DND-41 (cell line): ENCODE measurements at regions not wholly inside any gene's neighbourhood (a gene's known extent, or its start where the extent isn't known, plus 50 kb on each side); places are given as distances from the start of the nearest gene placed in this dataset.

Experiments
- ATAC-seq: fragments of 200-7000 bp; cut with Tn5 transposase; 3 replicates; pipeline ENCODE4 v1.9.1; 2021; ENCODE audit warnings: low read depth; ENCODE audit not compliant: insufficient read depth
- DNase-seq: peaks from one replicate; pipeline ENCODE4 v3.0.0-alpha.2; 2020
- H2AFZ ChIP-seq: 2 replicates; pipeline ENCODE4 v1.6.0; 2012; ENCODE audit warnings: low read depth, low read length
- H3K27ac ChIP-seq: 2 replicates; pipeline ENCODE4 v1.5.1; 2012; ENCODE audit warnings: low read length, inconsistent platforms
- H3K27me3 ChIP-seq: fragments of 200-600 bp; sonication (generic); 2 replicates; pipeline ENCODE4 v1.6.0; 2012; ENCODE audit warnings: low read length, mild to moderate bottlenecking, inconsistent platforms; ENCODE audit not compliant: insufficient read depth, poor library complexity
- H3K36me3 ChIP-seq: 2 replicates; pipeline ENCODE4 v1.5.1; 2012; ENCODE audit warnings: low read length, inconsistent platforms; ENCODE audit not compliant: insufficient read depth
- H3K4me1 ChIP-seq: 2 replicates; pipeline ENCODE4 v1.5.1; 2012; ENCODE audit warnings: mild to moderate bottlenecking, low read length; ENCODE audit not compliant: insufficient read depth
- H3K4me2 ChIP-seq: 2 replicates; pipeline ENCODE4 v1.6.0; 2012; ENCODE audit warnings: mild to moderate bottlenecking, moderate library complexity, low read length, inconsistent platforms; ENCODE audit not compliant: insufficient read depth
- H3K4me3 ChIP-seq, 2 experiments: fragments of 200-600 bp in 1 of 2; shearing (Covaris generic) in 1 of 2; 2 replicates each; pipeline ENCODE4 v1.5.1; 2012 to 2016; ENCODE audit warnings: inconsistent platforms in 2 of 2, low read length in 2 of 2, mild to moderate bottlenecking in 2 of 2, low read depth in 1 of 2, moderate library complexity in 1 of 2
- H3K79me2 ChIP-seq: 2 replicates; pipeline ENCODE4 v1.6.0; 2012; ENCODE audit warnings: low read length, inconsistent platforms; ENCODE audit not compliant: insufficient read depth
- H3K9ac ChIP-seq: 2 replicates; pipeline ENCODE4 v1.6.0; 2012; ENCODE audit warnings: low read depth, mild to moderate bottlenecking, inconsistent platforms, low read length, moderate library complexity
- H3K9me3 ChIP-seq: 2 replicates; pipeline ENCODE4 v1.5.1; 2012; ENCODE audit warnings: low read length, moderate library complexity, mild to moderate bottlenecking, inconsistent platforms; ENCODE audit not compliant: insufficient read depth, severe bottlenecking
- H4K20me1 ChIP-seq: 2 replicates; pipeline ENCODE4 v1.6.0; 2012; ENCODE audit warnings: low read length; ENCODE audit not compliant: insufficient read depth
- EZH2 ChIP-seq: IDR thresholded peaks from 3 replicates; pipeline ENCODE4 v1.6.1; 2012; ENCODE audit warnings: borderline replicate concordance, low read depth, mild to moderate bottlenecking, moderate library complexity, low read length, inconsistent platforms; ENCODE audit not compliant: severe bottlenecking
- TF ChIP-seq, protein P1 (sequence below): IDR thresholded peaks from 2 replicates; pipeline ENCODE4 v1.5.1; 2012; ENCODE audit warnings: borderline replicate concordance, low read length, moderate library complexity, mild to moderate bottlenecking; ENCODE audit not compliant: poor library complexity, severe bottlenecking; ENCODE audit errors: extremely low read depth

DNA sequence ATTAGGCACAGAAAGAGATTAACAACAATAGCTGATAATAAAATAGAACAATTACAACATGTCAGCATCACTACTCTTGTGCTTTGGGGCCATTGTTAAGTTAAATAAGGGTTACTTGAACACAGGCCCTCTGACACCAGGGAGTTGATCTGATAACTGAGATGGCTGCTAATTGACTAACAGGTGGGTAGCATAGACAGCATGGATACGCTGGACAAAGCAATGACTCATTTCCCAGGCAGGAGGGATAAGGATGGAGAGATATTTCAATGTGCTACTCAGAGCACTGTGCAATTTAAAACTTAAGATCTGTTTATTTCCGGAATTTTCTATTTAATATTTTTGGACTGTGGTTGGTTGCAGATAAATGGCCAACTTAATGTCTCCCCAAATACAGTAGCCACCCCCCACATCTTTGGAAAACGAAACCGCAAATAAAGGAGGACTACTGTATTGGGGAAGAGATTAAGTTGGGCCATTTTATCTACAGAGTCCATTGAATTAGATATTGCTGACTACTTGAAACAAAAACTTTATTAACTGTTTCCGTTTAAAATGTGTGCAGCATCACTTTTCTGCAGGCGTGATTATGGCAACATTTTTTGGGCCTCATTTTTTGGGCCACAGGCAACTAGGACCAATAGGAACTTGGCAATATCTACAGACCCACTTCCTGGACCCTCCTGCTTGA, 200.6 kb upstream of the KLF3 start:
- no peak overlapping the region for H3K27ac ChIP-seq
- H2AFZ ChIP-seq: no peak overlapping the region
- TF ChIP-seq, protein P1, sequence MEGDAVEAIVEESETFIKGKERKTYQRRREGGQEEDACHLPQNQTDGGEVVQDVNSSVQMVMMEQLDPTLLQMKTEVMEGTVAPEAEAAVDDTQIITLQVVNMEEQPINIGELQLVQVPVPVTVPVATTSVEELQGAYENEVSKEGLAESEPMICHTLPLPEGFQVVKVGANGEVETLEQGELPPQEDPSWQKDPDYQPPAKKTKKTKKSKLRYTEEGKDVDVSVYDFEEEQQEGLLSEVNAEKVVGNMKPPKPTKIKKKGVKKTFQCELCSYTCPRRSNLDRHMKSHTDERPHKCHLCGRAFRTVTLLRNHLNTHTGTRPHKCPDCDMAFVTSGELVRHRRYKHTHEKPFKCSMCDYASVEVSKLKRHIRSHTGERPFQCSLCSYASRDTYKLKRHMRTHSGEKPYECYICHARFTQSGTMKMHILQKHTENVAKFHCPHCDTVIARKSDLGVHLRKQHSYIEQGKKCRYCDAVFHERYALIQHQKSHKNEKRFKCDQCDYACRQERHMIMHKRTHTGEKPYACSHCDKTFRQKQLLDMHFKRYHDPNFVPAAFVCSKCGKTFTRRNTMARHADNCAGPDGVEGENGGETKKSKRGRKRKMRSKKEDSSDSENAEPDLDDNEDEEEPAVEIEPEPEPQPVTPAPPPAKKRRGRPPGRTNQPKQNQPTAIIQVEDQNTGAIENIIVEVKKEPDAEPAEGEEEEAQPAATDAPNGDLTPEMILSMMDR: no peak
- TF ChIP-seq EZH2: no peak
- H3K4me3 ChIP-seq: no peak overlapping the region
- ATAC-seq: no peak
- no peaks in the 10 kb centered on the region for H4K20me1 ChIP-seq
- no peak overlapping the region for H3K4me2 ChIP-seq
- peaks cover 5% of the 10 kb centered on the region for H3K9me3 ChIP-seq
- no peak overlapping the region for H3K9ac ChIP-seq
- no peaks in the 10 kb centered on the region for H3K4me1 ChIP-seq
- no peak for DNase-seq
- H3K27me3 ChIP-seq: no peaks in the 10 kb centered on the region
- no peaks in the 10 kb centered on the region for H3K79me2 ChIP-seq
- no peaks in the 10 kb centered on the region for H3K36me3 ChIP-seq

DNA sequence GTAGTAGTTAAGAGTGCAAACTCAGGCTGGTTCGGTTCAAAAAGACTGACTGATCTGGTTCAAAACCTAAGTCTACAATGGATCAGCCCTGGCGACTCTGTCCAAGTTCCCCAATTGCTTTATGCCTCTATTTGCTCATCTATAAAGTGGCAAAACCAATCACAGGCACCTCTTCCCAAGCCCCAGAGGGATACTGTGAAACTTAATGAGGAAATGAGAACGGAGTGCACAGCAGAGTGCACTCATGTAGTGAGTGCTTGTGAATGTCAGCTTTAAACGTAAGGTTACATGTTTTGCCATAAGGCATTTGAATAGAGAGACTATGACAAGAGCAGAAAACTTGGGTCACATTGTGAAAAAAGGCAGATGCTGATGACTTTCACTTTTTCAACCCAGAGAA, 199.7 kb upstream of the KLF3 start:
- no peak for ATAC-seq
- no peak overlapping the region for H3K4me2 ChIP-seq
- no peak overlapping the region for H3K9ac ChIP-seq
- no peaks in the 10 kb centered on the region for H3K27me3 ChIP-seq
- no peak overlapping the region for H3K27ac ChIP-seq
- no peak overlapping the region for H3K4me3 ChIP-seq
- H3K79me2 ChIP-seq: no peaks in the 10 kb centered on the region
- DNase-seq: no peak
- H3K4me1 ChIP-seq: no peaks in the 10 kb centered on the region
- H2AFZ ChIP-seq: no peak overlapping the region
- H4K20me1 ChIP-seq: no peaks in the 10 kb centered on the region
- TF ChIP-seq, protein P1: no peak
- no peaks in the 10 kb centered on the region for H3K36me3 ChIP-seq
- H3K9me3 ChIP-seq: peaks cover 5% of the 10 kb centered on the region

DNA sequence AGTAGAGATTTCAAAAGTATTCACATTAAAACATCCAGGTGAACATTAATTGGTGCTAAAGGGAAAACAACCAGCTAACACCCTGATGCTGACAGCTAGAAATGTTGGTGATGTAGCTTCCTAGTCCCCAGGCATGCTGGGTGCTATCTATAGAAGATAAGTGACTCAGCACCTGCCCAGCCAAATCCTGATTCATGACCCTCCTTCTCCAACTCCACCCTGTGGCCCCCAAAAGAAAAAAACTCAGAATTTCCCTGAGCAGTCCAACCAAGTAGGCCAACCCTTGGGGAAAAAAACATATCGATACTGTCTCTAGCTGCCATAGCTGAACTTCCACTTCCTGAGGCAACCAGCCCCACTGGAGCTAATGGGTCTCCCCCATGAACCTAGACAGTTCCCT, 197.6 kb upstream of the KLF3 start:
- H3K79me2 ChIP-seq: no peaks in the 10 kb centered on the region
- H3K36me3 ChIP-seq: no peaks in the 10 kb centered on the region
- DNase-seq: no peak
- TF ChIP-seq, protein P1: no peak
- no peak overlapping the region for H3K4me3 ChIP-seq
- no peak overlapping the region for H3K4me2 ChIP-seq
- H3K9me3 ChIP-seq: peaks cover 5% of the 10 kb centered on the region
- no peaks in the 10 kb centered on the region for H4K20me1 ChIP-seq
- no peak for ATAC-seq
- H2AFZ ChIP-seq: no peak overlapping the region
- H3K4me1 ChIP-seq: no peaks in the 10 kb centered on the region
- no peaks in the 10 kb centered on the region for H3K27me3 ChIP-seq
- H3K27ac ChIP-seq: no peak overlapping the region
- no peak overlapping the region for H3K9ac ChIP-seq

DNA sequence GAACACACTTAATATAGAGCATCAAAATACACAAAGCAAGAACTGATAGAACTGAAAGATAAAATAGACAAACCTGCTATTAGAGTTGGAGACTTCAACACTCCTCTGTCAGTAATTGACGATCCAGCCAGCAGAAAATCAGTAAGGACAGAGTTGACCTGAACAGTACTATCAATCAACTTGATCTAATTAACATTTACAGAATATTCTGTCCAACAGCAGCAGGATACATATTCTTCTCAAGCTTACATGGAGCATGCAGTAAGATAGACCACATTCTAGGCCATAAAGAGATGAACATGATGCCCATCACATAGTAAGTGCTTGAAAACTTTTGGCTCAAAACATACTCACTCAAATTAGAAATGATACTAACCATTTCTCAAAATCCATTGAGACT, 196.7 kb upstream of the KLF3 start:
- no peak for TF ChIP-seq EZH2
- H3K27me3 ChIP-seq: no peaks in the 10 kb centered on the region
- H3K4me1 ChIP-seq: no peaks in the 10 kb centered on the region
- H3K9ac ChIP-seq: no peak overlapping the region
- no peak overlapping the region for H3K4me2 ChIP-seq
- H2AFZ ChIP-seq: no peak overlapping the region
- H3K27ac ChIP-seq: no peak overlapping the region
- peaks cover 5% of the 10 kb centered on the region for H3K9me3 ChIP-seq
- ATAC-seq (no peak), DNase-seq (no peak)
- H3K79me2 ChIP-seq: no peaks in the 10 kb centered on the region
- no peaks in the 10 kb centered on the region for H3K36me3 ChIP-seq
- H3K4me3 ChIP-seq: no peak overlapping the region
- no peaks in the 10 kb centered on the region for H4K20me1 ChIP-seq
